ENCODE measurements at regions not wholly inside any gene's neighbourhood (a gene's known extent, or its start where the extent isn't known, plus 50 kb on each side); places are given as distances from the start of the nearest gene placed in this dataset.

GRCh38 chr1:94629259-94630181 lies 88.0 kb upstream of the F3 start:
- no peak for TF ChIP-seq CTCF (conservative IDR thresholded peaks at IDR 0.05)

GRCh38 chr1:94628499-94628843 lies 86.9 kb upstream of the F3 start:
- H3K27ac ChIP-seq: no peak overlapping the region
- TF ChIP-seq CTCF (conservative IDR thresholded peaks at IDR 0.05): no peak

More at GRCh38 chr1:94629259-94630181, 88.0 kb upstream of the F3 start:
- H3K27ac ChIP-seq: no peak overlapping the region

GRCh38 chr1:94627771-94628498 lies 86.4 kb upstream of the F3 start:
- no peak for TF ChIP-seq CTCF (conservative IDR thresholded peaks at IDR 0.05)
- no peak overlapping the region for H3K27ac ChIP-seq

GRCh38 chr1:94624203-94624602 lies 82.6 kb upstream of the F3 start:
- TF ChIP-seq CTCF (conservative IDR thresholded peaks at IDR 0.05): no peak
- H3K27ac ChIP-seq: no peak overlapping the region

- no peak overlapping the region for H3K27ac ChIP-seq
- no peak for TF ChIP-seq CTCF (conservative IDR thresholded peaks at IDR 0.05)
Measured at GRCh38 chr1:94623560-94624148, 82.1 kb upstream of the F3 start.

- no peak for TF ChIP-seq CTCF (conservative IDR thresholded peaks at IDR 0.05)
- H3K27ac ChIP-seq: no peak overlapping the region
Measured at GRCh38 chr1:94622757-94623156, 81.2 kb upstream of the F3 start.

- H3K27ac ChIP-seq: peak overlapping the region; percentile 22; the same call in 1 of the 2 replicates
- no peak for TF ChIP-seq CTCF (conservative IDR thresholded peaks at IDR 0.05)
Measured at GRCh38 chr1:94621802-94622201, 80.2 kb upstream of the F3 start.

Data from VCaP (cell line).